ENCODE measurements at regions not wholly inside any gene's neighbourhood (a gene's known extent, or its start where the extent isn't known, plus 50 kb on each side); places are given as distances from the start of the nearest gene placed in this dataset.

GRCh38 chr20:4469910-4470309 is 216.3 kb upstream of the PRNP start:
- Histone ChIP-seq H3K27ac (ENCODE audit: insufficient read depth, low read depth, low read length) (no peak overlapping the region), H3K9ac (replicated peaks; ENCODE audit: extremely low read depth, insufficient read depth, low read length) (no peak overlapping the region), H3K36me3 (ENCODE audit: control insufficient read depth in 2 of 2, extremely low read depth in 1 of 2, insufficient read depth in 2 of 2, low read length in 2 of 2) (no peaks in the 10 kb centered on the region), H3K4me1 (ENCODE audit: control insufficient read depth, extremely low read depth, insufficient read depth, low read length) (no peaks in the 10 kb centered on the region), H3K27me3 (ENCODE audit: control insufficient read depth in 2 of 2, insufficient read depth in 2 of 2, low read length in 2 of 2) (peaks cover 0 to 10% of the 10 kb centered on the region in 2 experiments), H3K9me3 (replicated peaks; ENCODE audit: control insufficient read depth, insufficient read depth, low read length) (no peaks in the 10 kb centered on the region), H4K20me1 (replicated peaks; ENCODE audit: control insufficient read depth, extremely low read depth, insufficient read depth, low read length) (no peaks in the 10 kb centered on the region), H2AFZ (ENCODE audit: low read depth, low read length) (no peak overlapping the region), H3K79me2 (ENCODE audit: control insufficient read depth, insufficient read depth, low read length) (no peaks in the 10 kb centered on the region), H3K9me1 (replicated peaks; ENCODE audit: control insufficient read depth, extremely low read depth, insufficient read depth, low read length) (no peaks in the 10 kb centered on the region), H3K4me3 (replicated peaks in 1 of 3; ENCODE audit: insufficient read depth in 1 of 3, low read depth in 1 of 3, low read length in 3 of 3) (no peak overlapping the region), H3K4me2 (ENCODE audit: insufficient read depth, low read length) (no peak overlapping the region)
- TF ChIP-seq GATA2 (IDR thresholded peaks at IDR 0.05; ENCODE audit: insufficient read depth, insufficient read length, low read depth, low read length): no peak
- no peak for TF ChIP-seq JUN (IDR thresholded peaks at IDR 0.05; ENCODE audit: borderline replicate concordance, insufficient read depth, insufficient read length, low read depth)
- TF ChIP-seq POLR2A (IDR thresholded peaks at IDR 0.05; ENCODE audit: low read depth, low read length): no peak
- no peak for TF ChIP-seq MYC (IDR thresholded peaks at IDR 0.05; ENCODE audit: low read depth, low read length)
- no peak for TF ChIP-seq MAX (IDR thresholded peaks at IDR 0.05; ENCODE audit: insufficient read depth, insufficient read length)
- no peak for TF ChIP-seq POLR2AphosphoS5 (IDR thresholded peaks at IDR 0.05; ENCODE audit: insufficient read depth, low read depth, low read length)
- no peak for TF ChIP-seq CTCF (IDR thresholded peaks at IDR 0.05; ENCODE audit: extremely low read depth in 1 of 2, insufficient read depth in 1 of 2, low read depth in 1 of 2, low read length in 2 of 2)
- TF ChIP-seq EZH2 (IDR thresholded peaks at IDR 0.05; ENCODE audit: borderline replicate concordance, low read depth, low read length, severe bottlenecking): no peak
- TF ChIP-seq FOS (IDR thresholded peaks at IDR 0.05; ENCODE audit: borderline replicate concordance, insufficient read depth, low read length): no peak
- intact Hi-C loops (cut with micrococcal nuclease) (no loop called here), dilution Hi-C loops (cut with MboI; ENCODE audit: extremely low pct_ligation_motif_present, low sequenced_read_pairs) (no loop called here)
- BruUV-seq (replicated peaks): no TSS peak
- DNase-seq (ENCODE audit: low read depth, low spot score): no peak
- ChIA-PET CTCF (no interaction called here), POLR2A (no interaction called here)
- FAIRE-seq: no peak
